Heart left ventricle (tissue), 16 donors: ENCODE measurements at regions not wholly inside any gene's neighbourhood (a gene's known extent, or its start where the extent isn't known, plus 50 kb on each side); places are given as distances from the start of the nearest gene placed in this dataset.
A peak's percentile ranks its signal among the peaks of the same experiment; 100 is the strongest.

Experiments used
- ATAC-seq, 4 donors: fragments of 200-7000 bp; cut with Tn5 transposase; one replicate each; pipeline ENCODE4 v1.9.1; 2020 to 2022; ENCODE audit warnings: moderate library complexity in 4 of 4, mild to moderate bottlenecking in 3 of 4, moderate number of reproducible peaks in 1 of 4
- DNase-seq, 5 donors: peaks; one replicate each; pipeline ENCODE4 v3.0.0-alpha.2; 2020
- H3K27ac ChIP-seq, 12 donors: fragments of 200-600 bp; sonication (generic) in 4 of 12; one replicate each; pipeline versions ENCODE4 v1.5.0 to v1.8.0; 2016 to 2022; ENCODE audit warnings: mild to moderate bottlenecking in 2 of 12
- H3K27me3 ChIP-seq, 9 donors: fragments of 200-600 bp; sonication (generic) in 2 of 9; one replicate each; pipeline versions ENCODE4 v1.5.1 to v1.8.0; 2016 to 2022; ENCODE audit warnings: mild to moderate bottlenecking in 3 of 9
- H3K36me3 ChIP-seq, 9 donors: fragments of 200-600 bp; sonication (generic) in 2 of 9; one replicate each; pipeline versions ENCODE4 v1.5.0 to v1.8.0; 2018 to 2022; ENCODE audit warnings: mild to moderate bottlenecking in 2 of 9
- H3K4me1 ChIP-seq, 12 donors: fragments of 200-600 bp; sonication (generic) in 4 of 12; one replicate each; pipeline versions ENCODE4 v1.5.0 to v1.8.0; 2016 to 2022; ENCODE audit warnings: mild to moderate bottlenecking in 3 of 12
- H3K4me3 ChIP-seq, 12 donors: fragments of 200-600 bp; sonication (generic) in 4 of 12; one replicate each; pipeline versions ENCODE4 v1.5.0 to v1.8.0; 2017 to 2022; ENCODE audit warnings: mild to moderate bottlenecking in 9 of 12, moderate library complexity in 4 of 12
- H3K9me3 ChIP-seq, 12 donors: fragments of 200-600 bp; sonication (generic) in 4 of 12; one replicate each; pipeline versions ENCODE4 v1.5.0 to v1.8.0; 2016 to 2022; ENCODE audit warnings: mild to moderate bottlenecking in 1 of 12
- CTCF ChIP-seq, 12 donors: fragments of 200-600 bp; sonication (generic) in 4 of 12; IDR thresholded peaks; one replicate each; pipeline versions ENCODE4 v1.5.0 to v1.8.0; 2018 to 2022; ENCODE audit warnings: antibody characterized with exemption in 12 of 12, mild to moderate bottlenecking in 5 of 12
- POLR2A ChIP-seq, 2 donors: fragments of 450-650 bp; IDR thresholded peaks; one replicate each; pipeline ENCODE4 v1.6.1; 2017; ENCODE audit warnings: antibody characterized with exemption in 2 of 2, mild to moderate bottlenecking in 2 of 2, moderate library complexity in 2 of 2
- WGBS, 4 donors: extraction: QIAGEN DNeasy Blood & Tissue Kit in 2 of 4; methylation state at CpG; one replicate each; pipeline versions ENCODE4 v1.1.5 to v1.1.7; 2013 to 2018; 5-methylcytosine and 5-hydroxymethylcytosine counted together
- intact Hi-C, 10 donors: fragments of 100-400 bp; cut with DNase I; formaldehyde crosslinking; loops; one replicate each; pipeline versions ENCODE4 v1.11.1 to v1.14.2; 2022
- donor health status: ischemic (EF 13 %, LVEDD 7.1; RV severe dilation, severe dysfunction).
- donor health status: healthy with polysubstance abuse.
- donor health status: DM: no; HTN: yes; CAD: no.
- donor health status: DM: no; HTN: no; CAD: no.
- donor health status: ischemic (EF 25% LVEDD 6.9; RV normal size, moderate dysfunction).
- donor health status: ischemic (EF 25% LVEDD 5.7; RV mildly dilated, moderate dysfunction).
- donor health status: healthy.
- donor health status: DM: yes; HTN: yes; CAD: no.
- donor health status: ischemic (EF 35%, LVEDD 5.7; RV mildly dilated, moderate dysfunction).
- donor health status: nonischemic (EF 11% LVEDD 7.7; RV severe dilation, severe dysfunction).
- donor health status: DM: yes; HTN: yes; CAD: no.
- donor health status: PGD.
- donor health status: ischemic (EF 29% LVEDD 5.4; RV normal size, mild dysfunction).
- donor health status: nonischemic (EF 23%, LVEDD 6.1; RV moderate dilation, normal function).

GRCh38 chr4:14524276-14524675, 478.0 kb upstream of the CPEB2 start:
- Histone ChIP-seq H3K9me3 (peaks cover 0 to 9% (median 0%) of the 10 kb centered on the region in 12 donors), H3K27me3 (no peaks in the 10 kb centered on the region), H3K36me3 (no peaks in the 10 kb centered on the region), H3K4me3 (no peak overlapping the region), H3K4me1 (peaks cover 0 to 1% (median 0%) of the 10 kb centered on the region in 12 donors), H3K27ac (no peak overlapping the region)
- no peak for ATAC-seq
- WGBS, 4 donors = 68 to 88% (median 72%) methylated on average over 1 of the region's 1 CpG
- no peak for TF ChIP-seq POLR2A (IDR thresholded peaks at IDR 0.05)
- TF ChIP-seq CTCF (IDR thresholded peaks at IDR 0.05) = no peak
- intact Hi-C loops = no loop called here
- DNase-seq = no peak

GRCh38 chr4:14528918-14529317, 473.4 kb upstream of the CPEB2 start:
- DNase-seq (no peak), ATAC-seq (no peak)
- H3K27me3 ChIP-seq = no peaks in the 10 kb centered on the region
- WGBS, 4 donors = 85 to 91% (median 89%) methylated on average over 2 of the region's 2 CpGs
- intact Hi-C loops = no loop called here
- peaks cover 0 to 2% (median 0%) of the 10 kb centered on the region in 12 donors for H3K9me3 ChIP-seq
- no peaks in the 10 kb centered on the region for H3K36me3 ChIP-seq
- no peak for TF ChIP-seq CTCF (IDR thresholded peaks at IDR 0.05)
- no peak for TF ChIP-seq POLR2A (IDR thresholded peaks at IDR 0.05)
- no peak overlapping the region for H3K4me3 ChIP-seq
- peaks cover 0 to 9% (median 0%) of the 10 kb centered on the region in 12 donors for H3K4me1 ChIP-seq
- H3K27ac ChIP-seq = no peak overlapping the region

GRCh38 chr4:14529653-14530052, 472.6 kb upstream of the CPEB2 start:
- TF ChIP-seq CTCF (IDR thresholded peaks at IDR 0.05) (no peak), POLR2A (IDR thresholded peaks at IDR 0.05) (no peak)
- intact Hi-C loops = no loop called here
- no peaks in the 10 kb centered on the region for H3K27me3 ChIP-seq
- WGBS, 4 donors = 44 to 49% (median 46%) methylated on average over 4 of the region's 4 CpGs
- H3K9me3 ChIP-seq = peaks cover 0 to 2% (median 0%) of the 10 kb centered on the region in 12 donors
- H3K27ac ChIP-seq = no peak overlapping the region
- H3K36me3 ChIP-seq = no peaks in the 10 kb centered on the region
- no peak overlapping the region for H3K4me3 ChIP-seq
- H3K4me1 ChIP-seq = peaks cover 0 to 9% (median 0%) of the 10 kb centered on the region in 12 donors
- DNase-seq = no peak
- ATAC-seq = peak in 2 of 4 donors; percentile 46 to 50

GRCh38 chr4:14532436-14532835, 469.8 kb upstream of the CPEB2 start:
- no peaks in the 10 kb centered on the region for H3K36me3 ChIP-seq
- intact Hi-C loops = no loop called here
- no peak for DNase-seq
- ATAC-seq = no peak
- H3K9me3 ChIP-seq = no peaks in the 10 kb centered on the region
- H3K4me3 ChIP-seq = no peak overlapping the region
- TF ChIP-seq CTCF (IDR thresholded peaks at IDR 0.05) (no peak), POLR2A (IDR thresholded peaks at IDR 0.05) (no peak)
- H3K4me1 ChIP-seq = peaks cover 0 to 9% (median 0%) of the 10 kb centered on the region in 12 donors
- no peaks in the 10 kb centered on the region for H3K27me3 ChIP-seq
- no peak overlapping the region for H3K27ac ChIP-seq
